Gastroesophageal sphincter (tissue), 3 donors: ENCODE measurements at regions not wholly inside any gene's neighbourhood (a gene's known extent, or its start where the extent isn't known, plus 50 kb on each side); places are given as distances from the start of the nearest gene placed in this dataset.

Source experiments
- EP300 ChIP-seq: sonication (generic); formaldehyde crosslinking; IDR thresholded peaks from one replicate; pipeline ENCODE4 v1.6.1; 2017; ENCODE audit warnings: antibody characterized with exemption, mild to moderate bottlenecking
- POLR2AphosphoS5 ChIP-seq: sonication (generic); formaldehyde crosslinking; IDR thresholded peaks from one replicate; pipeline ENCODE4 v1.6.1; 2017; ENCODE audit warnings: antibody characterized with exemption
- TF ChIP-seq, protein P1 (sequence below), 4 experiments: fragments of 200-600 bp in 2 of 4; fragments of 450-650 bp in 2 of 4; sonication (generic) in 1 of 4; IDR thresholded peaks; one replicate each; pipeline ENCODE4 v1.5.1; 2017 to 2019; ENCODE audit warnings: antibody characterized with exemption in 4 of 4, mild to moderate bottlenecking in 2 of 4, moderate library complexity in 2 of 4

DNA sequence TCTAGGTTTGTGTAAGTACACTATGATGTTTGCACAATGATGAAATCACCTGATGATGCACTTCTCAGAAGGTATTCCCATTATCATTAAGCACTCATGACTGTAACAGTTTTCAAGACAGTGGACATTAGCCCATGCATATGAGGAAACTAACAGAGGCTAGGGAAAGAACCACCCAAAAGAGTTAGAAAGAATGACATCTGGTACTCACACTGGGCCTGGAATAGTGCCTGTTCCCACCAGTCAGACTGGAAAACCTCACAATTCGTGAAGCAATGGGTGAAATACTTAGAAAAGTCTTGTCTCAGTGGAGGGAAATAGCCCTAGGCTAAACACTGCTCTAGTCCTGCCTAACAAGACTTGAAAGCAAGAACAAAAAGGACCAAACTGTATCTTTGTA, 117.4 kb upstream of the GDNF start:
- TF ChIP-seq, protein P1, sequence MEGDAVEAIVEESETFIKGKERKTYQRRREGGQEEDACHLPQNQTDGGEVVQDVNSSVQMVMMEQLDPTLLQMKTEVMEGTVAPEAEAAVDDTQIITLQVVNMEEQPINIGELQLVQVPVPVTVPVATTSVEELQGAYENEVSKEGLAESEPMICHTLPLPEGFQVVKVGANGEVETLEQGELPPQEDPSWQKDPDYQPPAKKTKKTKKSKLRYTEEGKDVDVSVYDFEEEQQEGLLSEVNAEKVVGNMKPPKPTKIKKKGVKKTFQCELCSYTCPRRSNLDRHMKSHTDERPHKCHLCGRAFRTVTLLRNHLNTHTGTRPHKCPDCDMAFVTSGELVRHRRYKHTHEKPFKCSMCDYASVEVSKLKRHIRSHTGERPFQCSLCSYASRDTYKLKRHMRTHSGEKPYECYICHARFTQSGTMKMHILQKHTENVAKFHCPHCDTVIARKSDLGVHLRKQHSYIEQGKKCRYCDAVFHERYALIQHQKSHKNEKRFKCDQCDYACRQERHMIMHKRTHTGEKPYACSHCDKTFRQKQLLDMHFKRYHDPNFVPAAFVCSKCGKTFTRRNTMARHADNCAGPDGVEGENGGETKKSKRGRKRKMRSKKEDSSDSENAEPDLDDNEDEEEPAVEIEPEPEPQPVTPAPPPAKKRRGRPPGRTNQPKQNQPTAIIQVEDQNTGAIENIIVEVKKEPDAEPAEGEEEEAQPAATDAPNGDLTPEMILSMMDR (IDR thresholded peaks at IDR 0.05) = no peak
- TF ChIP-seq POLR2AphosphoS5 (no peak), EP300 (no peak)
